GM23248 (cell line): ENCODE measurements at regions not wholly inside any gene's neighbourhood (a gene's known extent, or its start where the extent isn't known, plus 50 kb on each side); places are given as distances from the start of the nearest gene placed in this dataset.

Source experiments
- EZH2 ChIP-seq: fragments of 200-600 bp; sonication (generic); IDR thresholded peaks from 2 replicates; pipeline ENCODE4 v1.6.1; 2018; ENCODE audit warnings: antibody characterized with exemption, mild to moderate bottlenecking; ENCODE audit not compliant: insufficient read depth, poor library complexity, severe bottlenecking
- EZH2phosphoT487 ChIP-seq: fragments of 200-600 bp; sonication (generic); IDR thresholded peaks from 2 replicates; pipeline ENCODE4 v1.6.1; 2018; ENCODE audit warnings: antibody characterized with exemption, moderate library complexity, mild to moderate bottlenecking, low read depth; ENCODE audit not compliant: insufficient read depth

DNA sequence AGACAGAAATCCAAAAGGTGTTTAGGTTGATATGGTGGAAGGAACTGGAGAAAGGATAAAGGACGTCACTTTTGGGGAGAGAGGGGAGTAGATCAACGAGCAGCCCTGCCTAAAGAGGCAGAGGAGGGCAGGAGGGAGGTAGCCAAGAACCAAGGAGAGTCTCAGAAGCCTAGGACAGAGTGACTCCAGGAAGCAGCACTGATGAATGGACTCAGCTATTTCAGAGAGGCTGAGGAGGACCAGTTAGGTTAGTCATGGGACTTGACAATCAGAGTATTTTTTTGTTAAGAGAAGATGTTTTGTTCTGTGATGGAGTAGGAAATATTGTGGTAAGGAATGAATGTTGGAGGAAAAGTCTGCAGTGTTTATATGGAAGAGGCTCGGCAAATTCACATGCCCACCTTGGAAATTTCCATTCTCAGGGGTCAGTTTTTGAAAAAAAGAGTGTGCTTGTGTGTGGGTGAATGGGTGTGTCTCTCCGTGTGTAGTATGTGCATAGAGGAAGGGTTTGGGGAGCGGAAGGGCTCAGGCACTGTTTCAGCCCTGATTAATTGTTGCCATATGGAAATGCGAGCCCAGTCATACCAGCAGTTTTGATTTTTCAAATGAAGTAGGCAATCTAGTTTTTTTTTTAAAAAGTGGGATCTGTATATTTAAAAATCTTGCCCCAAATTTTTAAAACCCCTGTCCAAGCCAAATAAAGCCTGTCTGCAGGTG, 303.6 kb downstream of the SAMD5 start:
- no peak for TF ChIP-seq EZH2
- TF ChIP-seq EZH2phosphoT487, result no peak
